Naive thymus-derived CD4-positive, alpha-beta T cell (primary cell): ENCODE measurements at regions not wholly inside any gene's neighbourhood (a gene's known extent, or its start where the extent isn't known, plus 50 kb on each side); places are given as distances from the start of the nearest gene placed in this dataset.

Experiments
- ATAC-seq: fragments of 150-1000 bp; cut with Tn5 transposase; 2 replicates; pipeline ENCODE4 v1.10.0; 2021; ENCODE audit warnings: mild to moderate bottlenecking, moderate library complexity
- CTCF ChIA-PET: fragments of 350-600 bp; sonication (Branson Sonifier 250); formaldehyde crosslinking; loops from one replicate; lab custom pipeline; 2021; ENCODE audit warnings: antibody characterized with exemption; lab: Charles Lee
- POLR2A ChIA-PET: fragments of 350-600 bp; sonication (Branson Sonifier 250); formaldehyde crosslinking; loops from one replicate; lab custom pipeline; 2021; ENCODE audit warnings: antibody characterized with exemption, inconsistent platforms; lab: Charles Lee
- DNase-seq, 9 donors: peaks; one replicate each; pipeline versions ENCODE4 v3.0.0 to v3.0.0-alpha.2; 2020 to 2022; ENCODE audit warnings: mixed read lengths in 1 of 9
- H3K27ac ChIP-seq: one replicate; pipeline ENCODE4 v1.7.0; 2013; ENCODE audit warnings: mild to moderate bottlenecking, low read depth, low read length, moderate library complexity
- H3K27me3 ChIP-seq, 2 donors: one replicate each; pipeline ENCODE4 v1.7.0; 2013; ENCODE audit warnings: low read length in 2 of 2, mild to moderate bottlenecking in 2 of 2, moderate library complexity in 2 of 2; ENCODE audit not compliant: control insufficient read depth in 2 of 2, insufficient read depth in 2 of 2
- H3K36me3 ChIP-seq, 3 experiments: 1 replicate in 2 of 3; 2 replicates in 1 of 3; pipeline ENCODE4 v1.7.0; 2013; ENCODE audit warnings: low read length in 3 of 3, mild to moderate bottlenecking in 3 of 3, moderate library complexity in 1 of 3; ENCODE audit not compliant: insufficient read depth in 3 of 3, control insufficient read depth in 2 of 3
- H3K4me1 ChIP-seq, 2 donors: one replicate each; pipeline ENCODE4 v1.7.0; 2013; ENCODE audit warnings: low read length in 2 of 2, mild to moderate bottlenecking in 2 of 2, moderate library complexity in 1 of 2; ENCODE audit not compliant: control insufficient read depth in 2 of 2, insufficient read depth in 2 of 2
- H3K4me3 ChIP-seq: 2 replicates; pipeline ENCODE4 v1.7.0; 2013; ENCODE audit warnings: mild to moderate bottlenecking, low read length
- H3K9me3 ChIP-seq, 3 experiments: 1 replicate in 2 of 3; 2 replicates in 1 of 3; pipeline ENCODE4 v1.7.0; 2013; ENCODE audit warnings: low read length in 3 of 3; ENCODE audit not compliant: control insufficient read depth in 2 of 3
- H3K27ac Mint-ChIP-seq, 9 donors: one replicate each; pipeline ENCODE4 v1.8.0; 2020 to 2022; ENCODE audit warnings: mixed read lengths in 9 of 9, mild to moderate bottlenecking in 8 of 9, moderate library complexity in 5 of 9, inconsistent platforms in 2 of 9
- H3K27me3 Mint-ChIP-seq, 5 donors: one replicate each; pipeline ENCODE4 v1.8.0; 2021 to 2022; ENCODE audit warnings: mixed read lengths in 5 of 5, mild to moderate bottlenecking in 1 of 5
- H3K36me3 Mint-ChIP-seq, 5 donors: one replicate each; pipeline ENCODE4 v1.8.0; 2020 to 2022; ENCODE audit warnings: mixed read lengths in 5 of 5, mild to moderate bottlenecking in 3 of 5, inconsistent platforms in 1 of 5
- H3K4me1 Mint-ChIP-seq, 7 donors: one replicate each; pipeline ENCODE4 v1.8.0; 2020 to 2022; ENCODE audit warnings: mixed read lengths in 7 of 7, mild to moderate bottlenecking in 3 of 7, inconsistent platforms in 1 of 7
- H3K4me3 Mint-ChIP-seq, 10 donors: one replicate each; pipeline ENCODE4 v1.8.0; 2020 to 2022; ENCODE audit warnings: mild to moderate bottlenecking in 10 of 10, mixed read lengths in 10 of 10, moderate library complexity in 6 of 10, inconsistent platforms in 2 of 10
- H3K9me3 Mint-ChIP-seq, 11 donors: one replicate each; pipeline ENCODE4 v1.8.0; 2020 to 2022; ENCODE audit warnings: mixed read lengths in 11 of 11, mild to moderate bottlenecking in 4 of 11, inconsistent platforms in 1 of 11, moderate library complexity in 1 of 11
- intact Hi-C, 2 donors: fragments of 100-400 bp; cut with micrococcal nuclease; formaldehyde crosslinking; loops; one replicate each; pipeline ENCODE4 v1.15.1; 2023

DNA sequence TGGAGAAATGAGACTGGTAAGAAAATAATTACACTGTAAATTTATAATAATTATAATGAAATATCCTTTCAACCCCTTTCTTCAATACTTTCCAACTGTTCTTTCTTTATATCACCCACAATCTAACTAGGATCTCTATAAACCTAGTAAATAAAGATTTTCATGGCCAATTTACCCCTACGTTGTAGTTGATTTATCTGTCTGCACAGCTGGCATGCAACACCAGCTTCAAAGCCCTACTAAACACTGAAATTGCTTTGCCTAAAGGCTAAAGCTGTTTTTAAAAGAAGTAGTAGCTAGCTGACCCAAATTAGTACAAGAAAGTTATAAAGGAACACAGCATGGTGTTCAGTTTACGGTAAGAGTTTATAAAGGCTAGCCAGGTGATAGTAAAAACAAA lies 140.1 kb downstream of the NOL4 start:
- Mint-ChIP-seq H3K9me3 (peaks cover 0 to 8% (median 1%) of the 10 kb centered on the region in 11 donors), H3K36me3 (no peaks in the 10 kb centered on the region), H3K27me3 (no peaks in the 10 kb centered on the region), H3K4me3 (no peak overlapping the region), H3K4me1 (no peaks in the 10 kb centered on the region), H3K27ac (no peak overlapping the region)
- H3K27ac ChIP-seq = no peak overlapping the region
- no peaks in the 10 kb centered on the region for H3K36me3 ChIP-seq
- no peaks in the 10 kb centered on the region for H3K4me1 ChIP-seq
- DNase-seq (no peak), ATAC-seq (no peak)
- H3K4me3 ChIP-seq = no peak overlapping the region
- intact Hi-C loops = no loop called here
- ChIA-PET POLR2A (no interaction called here), CTCF (no interaction called here)
- H3K27me3 ChIP-seq = no peaks in the 10 kb centered on the region
- H3K9me3 ChIP-seq = no peaks in the 10 kb centered on the region

DNA sequence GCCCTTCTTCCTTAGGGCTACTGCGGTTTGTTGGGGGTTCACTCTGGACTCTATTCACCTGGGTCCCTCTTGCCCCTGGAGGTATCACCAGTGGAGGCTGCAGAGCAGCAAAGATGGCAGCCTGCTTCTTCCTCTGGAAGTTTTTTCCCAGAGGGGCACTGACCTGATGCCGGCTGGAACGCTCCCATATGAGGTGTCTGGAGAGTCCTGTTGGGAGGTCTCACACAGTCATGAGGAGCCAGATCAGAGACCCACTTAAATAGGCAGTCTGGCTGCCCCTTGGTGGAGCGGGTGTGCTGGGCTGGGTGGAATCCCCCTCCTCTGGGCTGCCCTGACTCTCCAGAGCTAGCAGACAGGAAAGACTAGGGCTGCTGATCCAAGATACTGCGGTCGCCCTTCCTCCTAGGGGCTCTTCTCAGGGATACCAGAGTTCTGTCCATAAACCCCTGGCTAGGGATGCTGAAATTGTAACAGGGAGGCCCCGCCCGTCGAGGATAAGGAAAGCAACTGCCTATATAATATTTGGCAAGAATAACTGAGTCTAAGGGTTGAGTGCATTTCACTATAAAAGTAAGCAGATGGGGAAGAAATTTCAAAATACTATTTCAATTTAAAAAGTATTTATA lies 140.7 kb downstream of the NOL4 start:
- Mint-ChIP-seq H3K9me3 (peaks cover 0 to 9% (median 2%) of the 10 kb centered on the region in 11 donors), H3K27me3 (no peaks in the 10 kb centered on the region), H3K27ac (no peak overlapping the region), H3K36me3 (no peaks in the 10 kb centered on the region), H3K4me3 (no peak overlapping the region), H3K4me1 (no peaks in the 10 kb centered on the region)
- Histone ChIP-seq H3K27ac (no peak overlapping the region), H3K9me3 (no peaks in the 10 kb centered on the region), H3K4me1 (no peaks in the 10 kb centered on the region), H3K4me3 (no peak overlapping the region), H3K36me3 (no peaks in the 10 kb centered on the region), H3K27me3 (no peaks in the 10 kb centered on the region)
- DNase-seq = no peak
- intact Hi-C loops = no loop called here
- no peak for ATAC-seq
- ChIA-PET POLR2A (no interaction called here), CTCF (no interaction called here)

DNA sequence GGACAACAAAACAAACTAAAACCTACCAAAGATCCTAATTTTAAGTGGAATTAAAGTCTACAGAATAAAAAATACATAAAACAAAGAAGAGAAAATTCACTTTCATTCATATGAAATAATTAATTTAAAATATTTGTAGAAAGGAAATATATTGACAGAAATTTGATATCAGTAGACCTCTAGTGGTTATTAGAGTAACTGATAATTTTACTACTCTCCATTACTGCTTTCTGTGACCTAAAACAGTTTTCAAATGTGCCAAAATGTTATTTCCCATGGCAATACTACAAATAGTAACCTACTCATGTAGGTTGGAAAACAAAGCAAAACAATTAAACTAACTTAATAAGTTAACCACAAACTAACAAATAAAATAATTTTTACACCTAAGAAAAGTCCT lies 147.1 kb downstream of the NOL4 start:
- Histone ChIP-seq H3K27ac (no peak overlapping the region), H3K4me1 (no peaks in the 10 kb centered on the region), H3K9me3 (no peaks in the 10 kb centered on the region), H3K36me3 (no peaks in the 10 kb centered on the region), H3K4me3 (no peak overlapping the region), H3K27me3 (no peaks in the 10 kb centered on the region)
- peaks cover 0 to 15% (median 2%) of the 10 kb centered on the region in 11 donors for H3K9me3 Mint-ChIP-seq
- ATAC-seq (no peak), DNase-seq (no peak)
- H3K27ac Mint-ChIP-seq = no peak overlapping the region
- no peaks in the 10 kb centered on the region for H3K27me3 Mint-ChIP-seq
- intact Hi-C loops = no loop called here
- no peak overlapping the region for H3K4me3 Mint-ChIP-seq
- CTCF ChIA-PET = no interaction called here
- H3K4me1 Mint-ChIP-seq = no peaks in the 10 kb centered on the region
- POLR2A ChIA-PET = no interaction called here
- H3K36me3 Mint-ChIP-seq = no peaks in the 10 kb centered on the region

DNA sequence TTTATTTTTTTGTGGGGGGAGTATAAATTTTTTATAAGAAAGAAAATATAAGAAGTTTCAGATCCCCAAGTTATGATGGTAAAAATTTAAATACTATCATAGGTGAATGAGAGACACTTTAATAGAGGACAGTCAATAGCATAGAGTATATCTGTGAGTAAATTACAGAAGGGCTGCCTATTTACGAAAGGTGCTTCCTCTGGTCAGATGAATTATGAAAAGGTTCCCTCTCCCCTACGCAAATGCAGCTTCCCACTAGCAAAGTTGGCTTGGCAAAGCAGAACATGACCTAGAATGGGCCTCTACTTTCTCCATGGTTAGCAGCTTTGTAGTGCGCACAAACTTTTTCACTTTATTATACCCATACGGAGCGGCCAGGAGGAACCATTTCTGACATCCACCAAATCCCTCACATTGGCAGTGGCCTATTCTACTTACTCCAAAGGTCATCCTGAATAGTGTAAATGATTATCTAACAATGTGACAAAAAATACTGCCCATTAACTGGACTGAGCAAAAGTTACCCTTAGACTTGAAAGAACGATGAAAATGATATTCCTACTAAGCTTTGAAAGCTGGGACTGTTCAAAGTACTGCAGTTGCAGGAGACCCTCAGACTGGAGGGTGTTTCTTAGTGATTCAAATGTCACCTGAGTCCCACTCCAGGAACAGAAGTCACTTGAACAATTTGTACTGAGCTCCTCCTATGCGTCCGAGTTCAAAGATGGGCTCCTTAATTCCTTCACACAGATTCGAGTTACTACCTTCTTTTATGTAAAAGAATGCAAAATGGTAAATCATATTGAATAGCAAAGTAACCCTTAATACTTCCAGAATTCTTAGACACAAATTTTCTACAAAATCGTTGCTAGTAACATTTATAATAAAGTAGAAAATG lies 148.5 kb downstream of the NOL4 start:
- CTCF ChIA-PET = interaction anchor here (0.6 kb wide), 1 partner anchor 127 kb away, joined by 5 read pairs; no protein-coding TSS in a partner anchor
- intact Hi-C loops = no loop called here
- no peak for ATAC-seq

DNA sequence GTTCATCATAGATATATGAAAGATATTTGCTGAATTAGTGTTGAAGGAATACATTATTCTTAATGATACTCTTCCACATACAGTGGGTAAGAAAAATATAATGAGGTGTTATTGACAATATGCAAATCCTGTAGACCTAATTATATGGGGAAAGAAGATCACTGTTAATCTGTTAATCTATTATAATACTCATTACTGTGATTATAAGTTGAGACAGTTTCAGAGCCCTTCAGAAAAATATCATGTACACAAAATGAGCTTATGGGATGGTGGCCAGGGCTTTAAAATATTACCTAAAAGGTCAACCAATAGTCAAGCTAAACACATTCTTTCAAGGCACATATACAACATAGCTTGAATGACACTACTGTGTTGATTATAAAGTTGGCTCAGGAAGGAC lies 163.5 kb downstream of the NOL4 start:
- Mint-ChIP-seq H3K27ac (no peak overlapping the region), H3K4me1 (no peaks in the 10 kb centered on the region), H3K9me3 (peaks cover 0 to 16% (median 4%) of the 10 kb centered on the region in 11 donors), H3K36me3 (no peaks in the 10 kb centered on the region), H3K27me3 (no peaks in the 10 kb centered on the region), H3K4me3 (no peak overlapping the region)
- Histone ChIP-seq H3K27ac (no peak overlapping the region), H3K9me3 (peaks cover 0 to 1% (median 0%) of the 10 kb centered on the region in 3 experiments), H3K4me3 (no peak overlapping the region), H3K36me3 (no peaks in the 10 kb centered on the region), H3K4me1 (no peaks in the 10 kb centered on the region), H3K27me3 (no peaks in the 10 kb centered on the region)
- ChIA-PET CTCF (no interaction called here), POLR2A (no interaction called here)
- intact Hi-C loops = no loop called here
- no peak for DNase-seq
- ATAC-seq = no peak

More for the DNA sequence above, 148.5 kb downstream of the NOL4 start:
- no peaks in the 10 kb centered on the region for H3K4me1 ChIP-seq
- no peak overlapping the region for H3K4me3 ChIP-seq
- Mint-ChIP-seq H3K36me3 (no peaks in the 10 kb centered on the region), H3K27ac (no peak overlapping the region), H3K4me1 (no peaks in the 10 kb centered on the region), H3K4me3 (no peak overlapping the region), H3K9me3 (peaks cover 0 to 15% (median 2%) of the 10 kb centered on the region in 11 donors), H3K27me3 (no peaks in the 10 kb centered on the region)
- H3K27ac ChIP-seq = no peak overlapping the region
- POLR2A ChIA-PET = no interaction called here
- no peaks in the 10 kb centered on the region for H3K27me3 ChIP-seq
- no peaks in the 10 kb centered on the region for H3K9me3 ChIP-seq
- DNase-seq = no peak
- H3K36me3 ChIP-seq = no peaks in the 10 kb centered on the region

DNA sequence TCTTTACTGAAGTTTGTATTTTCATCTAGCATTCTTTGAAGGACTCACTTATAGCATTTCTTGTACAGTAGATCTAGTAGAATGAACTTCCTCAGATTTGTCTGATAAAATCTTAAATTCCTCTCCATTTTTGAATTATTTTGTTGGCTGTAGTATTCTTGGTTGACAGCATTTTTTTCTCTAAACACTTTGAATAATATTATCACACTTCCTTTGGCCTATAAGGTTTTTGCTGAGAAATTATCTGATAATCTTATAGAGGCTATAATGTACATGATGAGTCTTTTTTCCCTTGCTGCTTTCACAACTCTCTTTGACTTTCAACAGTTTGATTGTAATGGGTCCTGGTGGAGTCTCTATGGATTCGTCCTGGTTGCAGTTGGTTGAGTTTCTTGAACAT lies 169.5 kb downstream of the NOL4 start:
- no peak overlapping the region for H3K4me3 ChIP-seq
- intact Hi-C loops = no loop called here

More for the DNA sequence above, 169.5 kb downstream of the NOL4 start:
- CTCF ChIA-PET = no interaction called here
- H3K27me3 Mint-ChIP-seq = no peaks in the 10 kb centered on the region
- ATAC-seq = no peak
- POLR2A ChIA-PET = no interaction called here
- H3K27ac Mint-ChIP-seq = no peak overlapping the region
- no peak overlapping the region for H3K4me3 Mint-ChIP-seq
- H3K9me3 Mint-ChIP-seq = peaks cover 3 to 32% (median 10%) of the 10 kb centered on the region in 11 donors
- Histone ChIP-seq H3K9me3 (peaks cover 0 to 11% (median 0%) of the 10 kb centered on the region in 3 experiments), H3K27me3 (no peaks in the 10 kb centered on the region), H3K4me1 (no peaks in the 10 kb centered on the region), H3K27ac (no peak overlapping the region), H3K36me3 (no peaks in the 10 kb centered on the region)
- no peaks in the 10 kb centered on the region for H3K36me3 Mint-ChIP-seq
- no peak for DNase-seq
- H3K4me1 Mint-ChIP-seq = no peaks in the 10 kb centered on the region
